Fibroblast of skin of left biceps (primary cell): ENCODE measurements at regions not wholly inside any gene's neighbourhood (a gene's known extent, or its start where the extent isn't known, plus 50 kb on each side); places are given as distances from the start of the nearest gene placed in this dataset.

ENCODE experiments used
- DNase-seq, 2 experiments: peaks; one replicate each; pipeline ENCODE4 v3.0.0-alpha.2; 2013; ENCODE audit warnings: low read depth in 2 of 2

DNA sequence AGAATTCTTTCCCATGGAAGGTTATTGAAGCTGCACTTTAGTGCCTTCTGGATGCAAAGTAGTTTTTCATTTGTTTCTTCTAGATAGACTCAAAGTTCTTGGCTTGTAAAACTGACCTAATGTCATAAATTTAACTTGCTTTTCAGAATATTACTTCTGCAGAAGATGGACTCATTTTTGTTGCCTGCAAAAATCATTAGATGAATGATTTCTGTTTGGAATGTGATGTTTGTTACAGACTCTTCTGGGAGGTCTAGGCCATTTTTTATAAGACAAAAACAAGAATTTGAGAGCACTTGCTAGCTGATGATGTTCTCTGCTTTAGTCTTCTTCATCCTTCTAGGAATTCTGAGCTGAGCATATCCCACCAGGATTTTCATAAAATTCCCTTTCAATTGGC, 308.6 kb upstream of the GIMD1 start:
- DNase-seq: no peak

DNA sequence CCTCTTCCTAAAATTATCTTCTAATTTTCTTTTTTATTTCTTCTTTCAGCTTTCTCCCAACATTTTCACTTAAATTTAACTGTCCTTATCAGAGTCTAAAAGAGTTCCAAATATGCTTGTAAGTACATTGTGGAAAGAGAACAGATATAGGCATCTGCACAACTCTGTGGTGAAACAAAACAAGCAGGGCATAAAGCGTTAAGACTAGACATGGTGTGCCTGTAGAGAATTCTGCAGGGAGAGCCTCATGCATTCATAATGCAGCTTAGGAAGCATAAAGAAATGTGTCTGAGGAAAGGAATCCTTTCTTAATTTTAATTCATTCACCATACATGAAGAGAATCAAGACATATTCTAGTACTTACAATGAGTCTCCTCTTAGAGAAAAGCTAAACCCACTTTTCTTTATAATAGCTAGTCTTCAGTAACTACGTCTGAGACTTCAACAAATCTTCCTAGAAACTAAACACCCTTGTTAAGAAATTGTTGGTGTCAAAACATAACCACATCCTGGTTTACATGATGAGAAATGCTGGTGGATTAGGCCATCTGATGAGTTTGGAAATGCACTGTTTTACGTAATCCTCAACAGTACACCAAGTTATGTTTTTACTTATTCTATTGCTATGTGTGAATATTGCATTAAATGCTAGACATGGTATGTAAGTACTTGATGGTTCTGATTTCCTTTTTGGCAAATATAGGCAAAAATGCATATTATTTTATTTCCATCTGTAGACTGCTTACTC, 307.8 kb upstream of the GIMD1 start:
- peak; percentile 82 to 84 for DNase-seq

DNA sequence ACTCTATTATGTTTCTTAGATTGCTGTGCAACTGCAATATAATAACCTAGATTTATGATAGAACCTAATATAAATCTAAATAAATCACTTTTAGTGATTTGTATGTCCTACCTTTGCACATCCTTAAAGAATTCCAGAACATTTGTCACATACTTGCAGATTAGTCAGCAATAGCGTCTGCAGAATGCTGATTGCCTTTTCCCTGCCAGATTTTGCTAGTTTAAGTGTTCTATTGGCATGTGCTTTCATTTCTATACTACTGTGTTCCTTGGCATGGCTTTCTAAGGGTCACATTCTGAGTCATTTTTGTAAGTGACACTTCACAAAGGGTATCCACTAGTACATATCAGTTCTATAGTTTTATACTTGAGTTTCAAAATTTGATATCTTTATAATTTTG, 303.1 kb upstream of the GIMD1 start:
- no peak for DNase-seq

DNA sequence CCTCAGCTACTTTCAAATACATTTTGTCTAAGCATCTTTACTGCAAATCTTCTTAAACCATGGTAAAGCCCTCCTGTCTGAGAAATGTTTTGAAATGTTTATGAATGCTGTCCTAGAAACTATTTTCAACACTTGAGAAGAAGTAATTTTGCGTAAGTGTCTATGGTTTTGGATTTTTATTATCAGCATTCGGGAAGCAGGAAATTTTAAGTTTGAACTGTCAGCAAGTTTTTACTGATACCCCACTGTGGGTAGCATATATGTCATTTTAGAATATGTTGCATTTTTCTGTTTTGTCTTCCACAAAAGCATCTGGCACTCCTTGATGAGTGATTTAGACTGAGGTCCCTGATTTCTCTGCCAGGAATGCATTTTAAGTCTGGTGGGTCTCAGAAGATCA, 302.4 kb upstream of the GIMD1 start:
- DNase-seq: peak in 1 of 2 experiments; percentile 52

DNA sequence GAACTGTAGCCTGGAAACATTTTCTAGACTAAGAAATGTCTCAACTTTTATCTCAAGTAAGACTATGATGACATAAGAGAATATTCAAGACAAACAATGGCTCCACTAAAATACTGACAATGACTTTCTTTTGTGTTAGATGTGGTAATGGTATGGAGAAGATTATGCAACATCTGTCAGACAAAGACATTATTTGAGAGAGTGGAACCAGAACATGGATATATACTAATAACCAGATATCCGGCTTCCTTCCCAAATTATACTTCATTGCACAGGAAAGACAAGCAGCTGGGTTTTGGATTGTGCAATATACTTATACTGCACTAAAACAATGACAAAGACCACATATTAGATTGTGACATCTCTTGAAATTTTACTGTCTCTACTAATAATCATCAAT, 290.8 kb upstream of the GIMD1 start:
- DNase-seq: no peak

DNA sequence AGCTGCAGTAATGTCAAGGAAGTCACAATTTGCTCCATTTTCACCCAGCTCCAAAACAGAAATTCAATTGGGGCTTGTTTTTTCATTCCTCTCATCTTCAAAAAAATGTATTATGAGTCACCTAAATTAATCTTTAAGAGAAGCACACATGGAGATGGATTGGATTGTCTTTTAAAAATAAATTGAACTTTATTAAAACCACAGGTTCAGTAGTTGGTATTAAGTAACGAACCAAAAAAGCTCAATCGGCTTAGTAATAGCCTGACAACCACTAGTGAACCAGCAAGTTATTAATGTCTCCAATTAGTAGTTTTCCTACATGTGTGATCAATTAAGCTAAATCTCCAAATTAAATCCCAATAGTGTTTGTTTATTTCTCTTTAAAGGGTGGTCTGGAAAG, 283.5 kb upstream of the GIMD1 start:
- DNase-seq: no peak

DNA sequence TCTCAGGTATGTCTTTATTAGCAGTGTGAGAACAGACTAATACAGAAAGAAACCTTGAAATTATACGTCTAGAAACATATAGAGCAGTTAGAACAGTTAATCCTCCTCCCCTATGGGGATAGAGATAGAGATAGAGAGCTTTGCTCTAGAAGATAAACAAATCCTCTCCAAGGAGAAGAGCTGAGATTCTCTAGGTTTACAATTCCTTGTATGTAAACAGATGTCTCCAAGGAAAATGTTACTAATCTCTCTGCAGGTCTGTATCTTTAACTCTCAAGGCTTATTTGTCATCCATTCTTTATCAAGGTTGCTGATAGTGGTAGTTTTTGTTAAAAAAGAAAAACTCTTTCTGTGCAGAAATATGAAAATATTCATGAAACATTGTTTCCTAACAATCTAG, 282.1 kb upstream of the GIMD1 start:
- no peak for DNase-seq

DNA sequence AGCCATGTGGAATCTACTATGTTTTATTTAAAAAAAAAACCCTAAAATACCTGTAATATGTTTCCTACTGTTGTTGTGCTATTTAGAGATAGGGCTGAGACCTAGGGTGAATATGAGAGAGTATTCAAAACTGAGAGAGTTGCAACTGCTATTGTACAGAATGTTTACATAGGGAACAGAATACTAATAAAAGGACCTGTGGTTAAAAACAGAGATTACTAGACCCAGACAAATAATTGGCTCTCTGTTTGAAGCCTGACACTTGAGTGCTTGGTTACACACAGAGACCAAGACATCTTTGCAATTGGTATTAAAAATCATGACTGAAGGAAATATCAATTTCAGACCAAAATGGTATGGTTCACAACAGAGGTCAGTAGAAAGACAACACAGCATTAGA, 278.9 kb upstream of the GIMD1 start:
- no peak for DNase-seq

DNA sequence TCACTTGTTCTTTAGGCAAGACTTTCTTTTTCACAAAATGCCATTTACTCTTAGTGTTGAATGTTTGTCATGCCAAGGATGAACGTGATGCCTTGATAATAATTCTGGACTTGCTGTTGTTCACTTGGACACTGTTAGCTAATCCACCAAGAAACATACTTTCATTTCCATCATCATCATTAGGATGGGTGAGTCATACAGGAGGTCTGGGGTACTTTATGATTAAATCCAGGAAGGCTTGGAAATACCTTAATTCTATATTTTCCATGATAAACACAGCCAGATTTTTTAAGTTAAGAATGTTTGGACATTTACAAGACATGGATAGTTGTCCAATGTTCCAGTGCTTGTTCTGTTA, 260.7 kb upstream of the GIMD1 start:
- no peak for DNase-seq

DNA sequence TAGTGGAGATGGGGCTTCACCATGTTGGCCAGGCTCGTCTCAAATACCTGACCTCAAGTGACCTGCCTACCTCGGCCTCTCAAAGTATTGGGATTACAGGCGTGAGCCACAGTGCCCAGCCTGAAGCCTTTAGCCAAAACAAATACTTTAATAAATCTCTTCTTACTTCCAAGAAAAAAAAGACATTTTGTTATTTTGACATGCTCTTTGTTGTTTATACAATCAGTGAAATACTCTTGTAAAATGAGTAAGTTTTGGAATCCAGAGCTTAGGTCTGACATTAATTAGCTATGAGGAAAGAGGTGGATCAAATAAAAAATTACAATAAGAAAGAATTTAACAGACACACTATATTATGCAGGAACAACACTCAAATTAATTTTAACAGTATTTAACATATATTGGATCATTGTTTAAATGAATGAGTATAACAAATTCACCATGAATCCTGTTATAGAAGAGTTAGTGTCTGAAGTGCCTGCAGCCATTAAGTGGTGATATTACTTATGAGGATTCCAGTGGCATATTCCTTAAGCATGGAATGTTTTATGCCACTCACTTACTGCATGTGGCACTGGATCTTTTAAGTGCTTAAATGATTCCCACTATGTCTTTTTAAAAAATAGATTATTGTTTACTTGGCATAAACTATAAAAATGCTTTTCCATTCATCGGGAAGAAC, 260.1 kb upstream of the GIMD1 start:
- DNase-seq: no peak

DNA sequence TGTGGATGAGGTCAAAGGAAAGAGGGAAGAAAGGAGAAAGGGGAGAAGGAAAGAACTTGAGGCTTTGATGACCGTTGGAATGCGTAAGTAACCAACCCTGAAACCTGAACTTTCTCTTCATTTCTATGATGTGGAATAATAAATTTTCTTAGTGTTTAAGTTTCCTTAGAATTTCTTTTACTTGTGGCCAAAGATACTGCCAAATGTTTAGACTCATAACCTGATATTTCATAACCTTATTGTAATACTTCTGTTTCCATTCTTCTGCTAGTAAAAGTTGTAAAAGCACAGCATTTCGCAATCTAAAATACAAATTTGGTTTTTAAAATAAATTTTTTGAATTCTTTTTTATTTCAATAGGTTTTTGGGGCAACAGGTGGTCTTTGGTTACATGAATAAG, 258.5 kb upstream of the GIMD1 start:
- DNase-seq: no peak

DNA sequence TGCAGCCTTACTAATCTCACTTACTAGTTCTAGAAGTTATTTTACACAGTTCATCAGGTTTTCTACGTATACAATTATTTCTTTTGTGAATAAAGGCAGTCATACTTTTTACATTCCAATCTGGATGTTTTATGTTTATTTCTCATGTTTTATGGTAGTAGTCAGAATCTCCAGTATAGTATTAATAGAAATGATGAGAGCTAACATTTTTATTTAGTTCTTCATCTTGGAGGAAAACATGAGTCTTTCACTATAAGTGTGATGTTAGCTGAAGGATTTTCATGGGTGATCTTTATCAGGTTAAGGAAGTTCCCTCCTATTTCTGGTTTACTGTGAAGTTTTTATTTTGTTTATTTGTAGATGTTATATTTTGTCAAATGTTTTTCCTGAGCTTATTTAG, 256.1 kb upstream of the GIMD1 start:
- DNase-seq: no peak

DNA sequence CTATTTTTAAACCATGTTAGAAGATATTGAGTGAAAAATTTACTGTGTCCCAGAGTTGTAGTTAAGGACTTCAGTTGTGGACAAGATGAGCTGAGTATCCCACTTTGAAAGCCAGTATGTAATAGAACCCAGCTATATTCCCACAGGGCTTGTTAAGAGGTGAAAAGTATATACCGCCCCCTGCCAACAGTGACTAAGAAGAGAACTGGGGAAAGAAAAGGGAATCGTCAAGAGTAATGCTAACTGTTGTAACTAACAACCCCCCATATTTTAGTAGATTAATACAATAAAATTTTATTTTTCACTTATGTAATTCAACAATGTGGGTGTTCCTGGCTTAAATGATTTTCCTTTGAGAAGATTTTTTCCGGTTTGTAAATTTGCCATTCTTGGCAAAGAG, 250.4 kb upstream of the GIMD1 start:
- no peak for DNase-seq

DNA sequence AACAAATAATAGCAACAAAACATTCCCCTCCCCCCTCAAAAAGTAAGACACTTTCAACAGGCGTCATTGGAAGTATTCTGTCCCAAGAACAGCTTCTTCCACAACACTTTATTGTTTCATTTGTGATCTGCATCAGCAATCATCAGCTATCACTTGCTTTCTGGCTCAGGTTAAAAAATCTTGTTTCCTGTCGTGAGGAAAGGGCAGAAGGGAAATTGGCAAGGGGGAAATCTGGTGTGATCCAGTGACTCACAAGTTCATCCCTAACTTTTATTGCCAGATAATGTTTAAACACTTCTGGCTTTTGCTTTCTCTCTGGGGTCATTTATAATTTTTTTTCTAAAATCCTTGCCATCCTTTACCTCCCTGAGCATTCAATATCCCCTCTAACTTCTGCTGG, 247.4 kb upstream of the GIMD1 start:
- no peak for DNase-seq

DNA sequence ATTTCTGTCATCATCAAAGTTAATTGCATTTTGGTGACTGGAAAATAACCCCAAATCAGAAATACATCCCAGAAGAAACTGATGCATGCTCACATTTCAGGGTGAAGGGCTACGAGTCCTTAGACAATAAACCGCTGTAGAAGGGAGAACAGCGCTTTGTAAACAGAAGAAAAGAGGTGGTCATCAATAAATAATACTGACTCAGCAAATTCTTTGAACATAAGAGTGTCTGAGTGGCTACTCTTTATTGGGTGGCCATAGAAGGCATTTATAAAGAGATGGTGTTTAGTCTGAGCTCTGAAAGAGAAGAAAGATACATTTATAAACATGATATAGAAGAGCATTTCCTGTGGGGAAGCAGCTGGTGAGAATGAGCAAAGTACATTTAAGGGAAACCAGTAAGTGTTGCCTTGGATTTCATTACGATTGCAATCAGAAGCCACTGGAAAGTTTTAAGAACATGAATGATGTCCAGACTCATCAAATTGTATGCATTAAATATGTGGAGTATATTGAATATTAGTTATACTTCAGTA, 246.9 kb upstream of the GIMD1 start:
- DNase-seq: no peak

DNA sequence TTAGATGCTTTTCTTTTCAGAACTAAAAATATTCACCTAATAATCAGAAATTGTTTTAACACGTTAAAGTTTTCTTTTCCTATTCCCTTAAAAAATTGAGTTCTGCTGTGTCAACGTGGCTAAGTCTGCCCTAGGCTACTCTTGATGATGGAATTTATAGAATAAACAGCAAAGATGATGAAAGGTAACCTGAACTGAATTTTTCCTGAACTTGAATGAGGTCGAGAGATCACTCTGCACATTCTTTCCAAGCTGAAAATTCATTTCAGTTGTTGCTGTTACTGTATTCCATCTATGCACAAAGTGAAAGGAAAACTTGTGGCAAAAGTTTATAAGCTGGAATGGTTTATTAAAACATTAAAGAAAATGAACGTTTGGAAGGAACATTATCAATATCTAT, 245.9 kb upstream of the GIMD1 start:
- DNase-seq: no peak

DNA sequence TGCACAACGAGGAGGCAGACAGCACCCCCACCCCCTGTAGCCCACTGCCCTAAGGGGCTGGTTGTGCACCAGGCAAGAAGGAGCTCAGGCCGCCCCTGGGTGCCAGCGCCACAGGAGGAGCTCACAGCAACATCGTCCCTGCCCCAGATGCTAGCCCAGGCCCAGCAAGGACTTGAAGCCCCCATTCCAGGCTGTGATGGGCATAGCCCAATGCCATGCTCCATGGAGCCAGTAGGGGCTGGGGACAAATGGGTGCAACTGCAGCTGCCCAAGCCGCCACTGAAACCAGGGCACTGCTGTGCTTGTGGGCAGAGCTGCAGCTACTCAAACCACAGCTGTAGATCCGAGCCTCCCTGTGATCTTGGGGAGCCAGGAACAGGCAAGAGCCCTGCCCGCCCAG, 241.3 kb upstream of the GIMD1 start:
- no peak for DNase-seq

DNA sequence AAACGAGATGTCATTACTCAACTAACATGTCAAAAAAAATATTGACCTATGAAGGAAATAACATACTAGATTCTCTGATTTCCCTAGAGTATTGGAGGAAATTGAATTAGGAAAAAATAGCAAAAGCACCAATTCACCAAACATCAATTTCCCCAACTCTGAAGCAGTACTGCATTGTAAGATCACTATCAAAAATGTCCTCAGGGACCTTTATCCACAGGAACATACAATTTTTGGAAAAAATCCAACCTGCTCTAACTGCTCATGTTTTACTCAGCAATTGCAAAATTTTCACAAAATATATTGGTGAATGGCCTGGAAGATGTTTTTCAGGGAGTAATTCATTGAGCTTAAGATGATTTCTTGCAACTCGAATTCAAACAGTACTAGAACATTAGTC, 239.0 kb upstream of the GIMD1 start:
- DNase-seq: no peak

DNA sequence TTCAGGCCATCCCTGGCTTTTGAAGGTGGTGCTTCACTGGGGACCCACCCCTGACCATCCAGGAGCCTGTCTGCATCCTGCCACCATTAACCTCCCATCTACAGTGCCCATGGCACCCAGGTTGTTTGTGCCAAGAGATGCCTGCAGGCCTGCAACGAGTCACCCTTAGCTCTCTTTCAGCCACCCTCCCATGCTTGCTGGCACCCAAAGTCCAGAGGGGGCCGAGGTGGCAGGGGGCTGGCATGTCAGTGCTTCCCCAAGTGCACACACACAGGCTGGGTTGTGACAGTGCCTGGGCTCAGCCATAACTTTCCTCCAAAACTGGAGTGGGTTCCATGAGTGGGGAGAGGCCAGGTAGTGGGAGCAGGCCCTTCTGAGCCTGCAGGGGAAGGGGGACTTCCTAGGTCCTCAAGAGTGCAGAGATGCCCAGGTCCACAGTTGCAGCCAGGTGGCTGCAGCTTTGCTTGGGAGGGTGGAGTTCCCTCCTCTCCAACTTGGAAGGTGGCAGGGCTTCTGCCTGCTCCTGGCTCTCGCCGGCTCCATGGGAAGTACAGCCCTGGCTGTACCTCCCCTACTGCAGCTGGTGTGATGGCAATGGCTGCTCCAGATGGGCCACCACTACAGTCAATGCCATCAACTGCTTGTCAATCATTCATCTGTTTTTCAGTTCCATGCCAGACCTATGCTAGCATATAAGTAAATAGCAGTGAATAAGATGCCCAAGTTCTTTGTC, 235.9 kb upstream of the GIMD1 start:
- no peak for DNase-seq

DNA sequence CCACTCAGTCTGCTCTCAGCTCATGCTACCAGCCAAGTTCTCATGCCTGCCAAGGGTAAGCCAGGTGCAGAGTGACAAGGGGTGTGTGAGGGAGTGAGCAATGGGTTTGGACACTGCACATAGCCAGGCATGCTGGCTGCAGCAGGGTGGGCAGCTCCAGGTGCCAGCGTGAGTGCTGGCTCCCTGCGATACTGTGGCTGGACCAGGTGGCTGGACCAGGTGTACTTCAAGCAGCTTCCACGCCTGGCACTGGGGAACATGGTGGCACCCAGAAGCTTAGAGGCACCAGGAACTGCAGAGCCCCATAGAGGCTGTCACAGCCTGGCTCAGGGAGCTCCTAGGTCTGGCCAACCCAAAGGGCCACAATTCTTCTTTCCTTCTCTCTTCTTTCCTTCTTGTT, 234.9 kb upstream of the GIMD1 start:
- DNase-seq: no peak

DNA sequence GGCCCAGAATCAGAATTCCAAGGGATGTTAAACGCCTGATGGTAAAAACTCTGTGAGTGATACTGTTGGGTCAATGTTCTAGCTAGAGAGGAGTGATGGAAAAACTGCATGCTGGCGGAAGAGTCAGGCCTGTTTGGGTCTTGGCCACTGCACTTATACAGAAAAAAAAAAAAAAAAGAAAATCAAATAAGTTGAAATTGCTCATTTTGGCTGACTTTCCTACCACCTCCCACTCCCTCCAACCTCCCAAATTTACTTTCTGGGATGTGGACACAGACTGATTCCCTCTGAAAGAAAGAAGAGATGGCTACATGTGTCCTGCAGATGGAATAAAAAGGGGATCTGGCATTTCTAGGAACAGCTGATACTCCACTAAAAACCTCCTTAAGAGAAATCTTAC, 234.1 kb upstream of the GIMD1 start:
- DNase-seq: no peak

DNA sequence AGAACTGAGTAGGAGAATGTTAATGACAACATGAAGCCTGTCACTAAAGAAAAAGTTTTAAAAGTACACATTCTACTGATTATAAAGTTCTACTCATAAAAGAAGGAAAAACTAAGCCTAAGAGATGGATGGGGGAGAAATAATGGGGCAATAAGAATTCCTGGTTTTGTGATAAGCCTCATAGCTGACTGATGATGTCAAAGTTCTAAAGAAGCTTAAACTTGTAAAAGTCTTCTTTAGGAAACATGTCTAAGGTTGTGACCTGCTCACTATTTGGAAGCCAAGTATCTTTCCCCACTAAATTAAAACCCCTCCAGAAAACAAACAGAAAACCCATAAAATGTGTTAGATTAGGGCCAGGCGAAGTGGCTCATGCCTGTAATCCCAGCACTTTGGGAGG, 232.9 kb upstream of the GIMD1 start:
- DNase-seq: no peak

DNA sequence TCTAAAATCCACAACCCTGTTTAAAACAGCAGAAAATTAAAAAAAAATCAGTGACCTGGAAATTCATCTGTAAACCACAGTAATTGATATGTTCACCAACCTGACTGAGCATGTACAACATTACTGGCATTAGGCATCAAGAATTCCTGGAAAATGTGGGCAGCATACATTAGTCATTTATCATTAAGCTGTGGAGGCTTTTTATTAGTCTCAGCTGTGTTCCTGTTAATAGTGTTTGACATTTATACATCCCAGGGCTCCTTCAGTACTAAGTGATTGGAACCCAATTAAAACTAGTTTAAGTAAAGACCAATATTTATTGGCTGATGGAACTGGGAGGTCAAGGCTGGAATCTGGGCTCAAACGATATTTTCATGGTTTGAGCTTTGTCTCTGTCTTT, 227.3 kb upstream of the GIMD1 start:
- no peak for DNase-seq
